CD14-positive monocyte (primary cell): ENCODE measurements at regions not wholly inside any gene's neighbourhood (a gene's known extent, or its start where the extent isn't known, plus 50 kb on each side); places are given as distances from the start of the nearest gene placed in this dataset.
A peak's percentile ranks its signal among the peaks of the same experiment; 100 is the strongest.

Source experiments
- DNase-seq, 3 donors: peaks; one replicate each; pipeline ENCODE4 v3.0.0-alpha.2; 2011 to 2022
- H2AFZ ChIP-seq: 2 replicates; pipeline ENCODE4 v1.6.0; 2012; ENCODE audit warnings: mild to moderate bottlenecking, low read depth, low read length, inconsistent platforms; ENCODE audit not compliant: insufficient read depth, poor library complexity, severe bottlenecking
- H3K27ac ChIP-seq, 2 donors: 1 replicate in 1 of 2; 2 replicates in 1 of 2; pipeline ENCODE4 v1.5.1; 2012 to 2013; ENCODE audit warnings: low read length in 2 of 2, control low read depth in 1 of 2, inconsistent platforms in 1 of 2, low read depth in 1 of 2, mild to moderate bottlenecking in 1 of 2
- H3K27me3 ChIP-seq, 2 donors: one replicate each; pipeline versions ENCODE4 v1.6.0 to v1.6.1; 2011 to 2013; ENCODE audit warnings: low read length in 2 of 2; ENCODE audit not compliant: control insufficient read depth in 2 of 2, insufficient read depth in 2 of 2
- H3K36me3 ChIP-seq, 2 donors: replicated peaks in 1 of 2; 1 replicate in 1 of 2; 2 replicates in 1 of 2; pipeline versions ENCODE4 v1.5.1 to v1.6.1; 2012 to 2013; ENCODE audit warnings: low read length in 2 of 2, control low read depth in 1 of 2, inconsistent platforms in 1 of 2, mild to moderate bottlenecking in 1 of 2; ENCODE audit not compliant: insufficient read depth in 2 of 2, control insufficient read depth in 1 of 2
- H3K4me1 ChIP-seq, 2 donors: 1 replicate in 1 of 2; 2 replicates in 1 of 2; pipeline versions ENCODE4 v1.5.1 to v1.6.1; 2012 to 2013; ENCODE audit warnings: low read length in 2 of 2, control low read depth in 1 of 2, inconsistent platforms in 1 of 2, mild to moderate bottlenecking in 1 of 2, moderate library complexity in 1 of 2; ENCODE audit not compliant: insufficient read depth in 2 of 2, control insufficient read depth in 1 of 2
- H3K4me2 ChIP-seq: replicated peaks from 2 replicates; pipeline ENCODE3; 2012; ENCODE audit warnings: low read length, moderate library complexity, mild to moderate bottlenecking; ENCODE audit not compliant: poor library complexity, severe bottlenecking; ENCODE audit errors: extremely low read depth
- H3K4me3 ChIP-seq, 3 experiments: fragments of 200-600 bp in 1 of 3; sonication (generic) in 1 of 3; replicated peaks in 1 of 3; 1 replicate in 2 of 3; 2 replicates in 1 of 3; pipeline ENCODE4 v1.5.1; 2011 to 2013; ENCODE audit warnings: low read length in 3 of 3, mild to moderate bottlenecking in 3 of 3, control low read depth in 2 of 3, low read depth in 2 of 3, inconsistent platforms in 1 of 3, moderate library complexity in 1 of 3
- H3K79me2 ChIP-seq: 2 replicates; pipeline ENCODE4 v1.6.0; 2012; ENCODE audit warnings: mild to moderate bottlenecking, control low read depth, inconsistent platforms, low read length, moderate library complexity; ENCODE audit not compliant: insufficient read depth
- H3K9ac ChIP-seq: 2 replicates; pipeline ENCODE4 v1.6.0; 2017; ENCODE audit warnings: low read length, mild to moderate bottlenecking; ENCODE audit not compliant: insufficient read depth, poor library complexity, severe bottlenecking
- H3K9me3 ChIP-seq, 2 donors: replicated peaks in 1 of 2; 1 replicate in 1 of 2; 2 replicates in 1 of 2; pipeline versions ENCODE4 v1.5.1 to v1.6.1; 2012 to 2013; ENCODE audit warnings: low read length in 2 of 2, control low read depth in 1 of 2; ENCODE audit not compliant: control insufficient read depth in 1 of 2, insufficient read depth in 1 of 2
- H4K20me1 ChIP-seq: 2 replicates; pipeline ENCODE4 v1.6.0; 2012; ENCODE audit warnings: mild to moderate bottlenecking, low read length, control low read depth, moderate library complexity; ENCODE audit not compliant: insufficient read depth
- H3K27ac Mint-ChIP-seq, 7 donors: one replicate each; pipeline ENCODE4 v1.8.0; 2020; ENCODE audit warnings: mild to moderate bottlenecking in 7 of 7, mixed read lengths in 7 of 7, moderate library complexity in 6 of 7, inconsistent platforms in 2 of 7
- H3K27me3 Mint-ChIP-seq, 3 donors: one replicate each; pipeline ENCODE4 v1.8.0; 2021 to 2022; ENCODE audit warnings: low read depth in 3 of 3, mild to moderate bottlenecking in 3 of 3, mixed read lengths in 3 of 3, moderate library complexity in 3 of 3, inconsistent platforms in 1 of 3
- H3K36me3 Mint-ChIP-seq, 2 donors: one replicate each; pipeline ENCODE4 v1.8.0; 2020; ENCODE audit warnings: mixed read lengths in 2 of 2, inconsistent platforms in 1 of 2, mild to moderate bottlenecking in 1 of 2
- H3K4me1 Mint-ChIP-seq: one replicate; pipeline ENCODE4 v1.8.0; 2020; ENCODE audit warnings: mild to moderate bottlenecking, mixed read lengths
- H3K4me3 Mint-ChIP-seq, 2 donors: one replicate each; pipeline ENCODE4 v1.8.0; 2020; ENCODE audit warnings: mild to moderate bottlenecking in 2 of 2, mixed read lengths in 2 of 2, moderate library complexity in 1 of 2
- H3K9me3 Mint-ChIP-seq, 7 donors: one replicate each; pipeline ENCODE4 v1.8.0; 2020 to 2022; ENCODE audit warnings: mixed read lengths in 7 of 7, mild to moderate bottlenecking in 6 of 7, moderate library complexity in 6 of 7, inconsistent platforms in 2 of 7
- WGBS: methylation state at CpG from one replicate; pipeline ENCODE4 v1.1.5; 2013; ENCODE audit warnings: missing lambda C conversion rate; ENCODE audit not compliant: insufficient coverage; 5-methylcytosine and 5-hydroxymethylcytosine counted together
- intact Hi-C, 2 donors: fragments of 100-400 bp; cut with micrococcal nuclease; formaldehyde crosslinking; loops; one replicate each; pipeline versions ENCODE4 v1.15.0 to v1.15.1; 2023
- TF ChIP-seq, protein P1 (sequence below): fragments of 200-600 bp; IDR thresholded peaks from one replicate; pipeline ENCODE4 v1.8.0; 2022; ENCODE audit warnings: antibody characterized with exemption, mild to moderate bottlenecking

DNA sequence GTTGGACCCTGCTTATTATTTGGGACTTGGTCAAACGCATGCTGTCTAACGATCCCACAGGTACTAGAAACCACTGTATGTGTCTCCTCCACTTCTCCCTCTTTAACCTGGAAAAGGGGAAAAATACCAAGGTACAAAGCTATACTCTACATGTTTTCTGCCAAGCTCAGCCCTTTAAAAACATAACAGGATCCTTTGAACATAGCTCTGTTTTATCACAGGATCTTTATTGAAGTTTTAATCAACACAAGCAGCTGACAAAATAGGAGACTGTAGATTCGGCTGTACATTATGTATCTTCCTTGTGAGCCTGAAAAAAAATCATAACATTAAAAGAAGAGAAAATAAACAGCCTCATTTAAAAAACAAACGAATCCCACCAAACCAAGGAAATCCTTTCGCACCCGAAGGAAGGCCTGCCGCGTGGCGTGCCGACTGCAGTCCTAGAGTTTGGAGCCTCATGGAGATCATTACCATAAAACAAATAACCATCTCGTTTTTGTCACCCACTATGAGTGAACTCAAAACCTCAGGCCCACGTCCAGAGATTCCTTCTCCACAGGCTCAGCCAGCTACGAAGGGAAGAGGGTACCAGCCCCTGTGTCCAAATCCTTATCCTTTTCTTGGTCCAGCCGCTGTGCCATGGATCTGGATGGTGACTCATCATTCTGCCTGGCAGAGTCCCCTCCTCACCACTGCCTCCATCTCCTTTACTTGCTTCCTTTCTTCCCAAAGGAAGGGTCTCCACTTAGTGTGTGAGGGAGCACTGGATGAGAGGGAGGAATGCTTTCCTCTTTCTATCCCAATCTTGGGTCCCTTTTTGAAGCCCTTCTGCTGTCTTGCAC lies 651.1 kb downstream of the CCDC171 start:
- TF ChIP-seq, protein P1, sequence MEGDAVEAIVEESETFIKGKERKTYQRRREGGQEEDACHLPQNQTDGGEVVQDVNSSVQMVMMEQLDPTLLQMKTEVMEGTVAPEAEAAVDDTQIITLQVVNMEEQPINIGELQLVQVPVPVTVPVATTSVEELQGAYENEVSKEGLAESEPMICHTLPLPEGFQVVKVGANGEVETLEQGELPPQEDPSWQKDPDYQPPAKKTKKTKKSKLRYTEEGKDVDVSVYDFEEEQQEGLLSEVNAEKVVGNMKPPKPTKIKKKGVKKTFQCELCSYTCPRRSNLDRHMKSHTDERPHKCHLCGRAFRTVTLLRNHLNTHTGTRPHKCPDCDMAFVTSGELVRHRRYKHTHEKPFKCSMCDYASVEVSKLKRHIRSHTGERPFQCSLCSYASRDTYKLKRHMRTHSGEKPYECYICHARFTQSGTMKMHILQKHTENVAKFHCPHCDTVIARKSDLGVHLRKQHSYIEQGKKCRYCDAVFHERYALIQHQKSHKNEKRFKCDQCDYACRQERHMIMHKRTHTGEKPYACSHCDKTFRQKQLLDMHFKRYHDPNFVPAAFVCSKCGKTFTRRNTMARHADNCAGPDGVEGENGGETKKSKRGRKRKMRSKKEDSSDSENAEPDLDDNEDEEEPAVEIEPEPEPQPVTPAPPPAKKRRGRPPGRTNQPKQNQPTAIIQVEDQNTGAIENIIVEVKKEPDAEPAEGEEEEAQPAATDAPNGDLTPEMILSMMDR, result no peak
- H3K36me3 Mint-ChIP-seq, result no peaks in the 10 kb centered on the region
- H4K20me1 ChIP-seq, result no peaks in the 10 kb centered on the region
- H3K4me1 Mint-ChIP-seq, result no peaks in the 10 kb centered on the region
- no peak overlapping the region for H3K4me3 Mint-ChIP-seq
- H3K36me3 ChIP-seq, result no peaks in the 10 kb centered on the region
- H3K9me3 ChIP-seq, result no peaks in the 10 kb centered on the region
- no peak overlapping the region for H3K4me2 ChIP-seq
- H3K9me3 Mint-ChIP-seq, result peaks cover 0 to 19% (median 2%) of the 10 kb centered on the region in 7 donors
- 94% methylated on average over 10 of the region's 14 CpGs for WGBS
- no peak overlapping the region for H3K4me3 ChIP-seq
- no peak overlapping the region for H3K9ac ChIP-seq
- H2AFZ ChIP-seq, result no peak overlapping the region
- H3K79me2 ChIP-seq, result no peaks in the 10 kb centered on the region
- peaks cover 4% of the 10 kb centered on the region in 3 donors for H3K27me3 Mint-ChIP-seq
- intact Hi-C loops, result no loop called here
- H3K27ac ChIP-seq, result no peak overlapping the region
- no peaks in the 10 kb centered on the region for H3K4me1 ChIP-seq
- no peaks in the 10 kb centered on the region for H3K27me3 ChIP-seq
- no peak for DNase-seq
- H3K27ac Mint-ChIP-seq, result no peak overlapping the region

DNA sequence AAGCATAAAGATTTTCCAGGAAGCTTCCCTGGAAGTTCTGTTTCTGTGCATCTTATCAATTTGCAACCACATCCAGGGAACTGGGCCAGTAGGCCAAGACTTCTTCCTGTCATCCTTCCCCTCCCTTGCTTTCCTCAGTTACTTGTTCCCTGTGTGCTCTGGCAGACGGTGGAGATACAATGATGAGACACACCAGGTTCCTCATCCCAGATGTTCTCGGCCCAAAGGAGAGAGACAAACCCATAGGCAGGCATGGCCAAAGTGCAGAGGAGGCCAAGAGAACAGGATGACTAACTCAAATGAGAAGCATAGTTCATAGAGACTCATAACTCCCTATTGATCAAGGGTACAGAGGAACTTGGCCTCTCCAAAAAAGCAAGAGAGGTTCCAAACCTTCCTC lies 652.6 kb downstream of the CCDC171 start:
- Histone ChIP-seq H3K27me3 (no peaks in the 10 kb centered on the region), H2AFZ (no peak overlapping the region), H3K4me2 (no peak overlapping the region), H3K9ac (no peak overlapping the region), H3K4me1 (no peaks in the 10 kb centered on the region), H3K4me3 (no peak overlapping the region), H3K79me2 (no peaks in the 10 kb centered on the region), H4K20me1 (no peaks in the 10 kb centered on the region), H3K27ac (no peak overlapping the region), H3K9me3 (no peaks in the 10 kb centered on the region), H3K36me3 (no peaks in the 10 kb centered on the region)
- H3K4me3 Mint-ChIP-seq, result no peak overlapping the region
- intact Hi-C loops, result no loop called here
- H3K27ac Mint-ChIP-seq, result peak overlapping the region in 1 of 7 donors; percentile 36
- peaks cover 0 to 16% (median 2%) of the 10 kb centered on the region in 7 donors for H3K9me3 Mint-ChIP-seq
- TF ChIP-seq, protein P1, result no peak
- no peak for DNase-seq
- H3K27me3 Mint-ChIP-seq, result peaks cover 4 to 5% (median 4%) of the 10 kb centered on the region in 3 donors
- no peaks in the 10 kb centered on the region for H3K4me1 Mint-ChIP-seq
- WGBS, result 100% methylated on average over 1 of the region's 2 CpGs
- H3K36me3 Mint-ChIP-seq, result no peaks in the 10 kb centered on the region
